MM.1S (cell line): ENCODE measurements at regions not wholly inside any gene's neighbourhood (a gene's known extent, or its start where the extent isn't known, plus 50 kb on each side); places are given as distances from the start of the nearest gene placed in this dataset.

Source experiments
- DNase-seq: peaks from one replicate; pipeline ENCODE4 v3.0.0-alpha.2; 2015
- H2AFZ ChIP-seq: fragments of 300-600 bp; sonication (generic); 2 replicates; pipeline ENCODE4 v1.6.0; 2016; ENCODE audit warnings: antibody characterized with exemption, low read length
- H3F3A ChIP-seq: fragments of 300-600 bp; sonication (generic); 2 replicates; pipeline ENCODE4 v1.6.1; 2016; ENCODE audit warnings: mild to moderate bottlenecking, antibody characterized with exemption, low read length, moderate library complexity, mixed read lengths; ENCODE audit not compliant: insufficient read depth
- H3K27ac ChIP-seq: fragments of 300-600 bp; sonication (generic); 2 replicates; pipeline ENCODE4 v1.5.1; 2016; ENCODE audit warnings: mild to moderate bottlenecking, low read length
- H3K27me3 ChIP-seq: fragments of 300-600 bp; sonication (generic); replicated peaks from 2 replicates; pipeline ENCODE4 v1.6.0; 2016; ENCODE audit warnings: low read length; ENCODE audit not compliant: insufficient read depth
- H3K36me3 ChIP-seq: fragments of 300-600 bp; sonication (generic); replicated peaks from 2 replicates; pipeline ENCODE4 v1.6.1; 2016; ENCODE audit warnings: mild to moderate bottlenecking, low read length, mixed read lengths; ENCODE audit not compliant: insufficient read depth
- H3K4me1 ChIP-seq: fragments of 300-600 bp; sonication (generic); 2 replicates; pipeline ENCODE4 v1.6.1; 2016; ENCODE audit warnings: low read length, mixed read lengths
- H3K4me2 ChIP-seq: fragments of 300-600 bp; sonication (generic); 2 replicates; pipeline ENCODE4 v1.6.0; 2016; ENCODE audit warnings: low read depth, low read length
- H3K4me3 ChIP-seq: fragments of 300-600 bp; sonication (generic); 2 replicates; pipeline ENCODE4 v1.5.1; 2016; ENCODE audit warnings: low read length, mixed read lengths
- H3K79me2 ChIP-seq: fragments of 300-600 bp; sonication (generic); 2 replicates; pipeline ENCODE4 v1.6.1; 2016; ENCODE audit warnings: mixed run types, low read length, mixed read lengths
- H3K9ac ChIP-seq: fragments of 300-600 bp; sonication (generic); 2 replicates; pipeline ENCODE4 v1.6.1; 2016; ENCODE audit warnings: low read length, mixed read lengths
- H3K9me2 ChIP-seq: fragments of 300-600 bp; sonication (generic); replicated peaks from 2 replicates; pipeline ENCODE4 v1.6.1; 2016; ENCODE audit warnings: mild to moderate bottlenecking, low read length, mixed read lengths; ENCODE audit not compliant: insufficient read depth
- H3K9me3 ChIP-seq: fragments of 300-600 bp; sonication (generic); replicated peaks from 2 replicates; pipeline ENCODE4 v1.6.1; 2016; ENCODE audit warnings: mild to moderate bottlenecking, low read length, mixed read lengths; ENCODE audit not compliant: insufficient read depth
- H4K20me1 ChIP-seq: fragments of 300-600 bp; sonication (generic); 2 replicates; pipeline ENCODE4 v1.6.1; 2016; ENCODE audit warnings: mild to moderate bottlenecking, low read length, moderate library complexity, mixed read lengths; ENCODE audit not compliant: insufficient read depth
- CTCF ChIP-seq: fragments of 300-600 bp; sonication (generic); IDR thresholded peaks from 2 replicates; pipeline ENCODE4 v1.5.1; 2016; ENCODE audit warnings: antibody characterized with exemption, low read length, mixed read lengths
- EZH2 ChIP-seq: fragments of 300-600 bp; sonication (generic); optimal IDR thresholded peaks from 2 replicates; pipeline ENCODE3; 2017; ENCODE audit warnings: low read depth, mild to moderate bottlenecking, antibody characterized with exemption, low read length, mixed read lengths
- EZH2phosphoT487 ChIP-seq: fragments of 300-600 bp; sonication (generic); IDR thresholded peaks from 2 replicates; pipeline ENCODE4 v1.6.1; 2018; ENCODE audit warnings: antibody characterized with exemption, low read length

- no peak overlapping the region for H3K4me3 ChIP-seq
- no peaks in the 10 kb centered on the region for H3K4me1 ChIP-seq
- H3K36me3 ChIP-seq, result no peaks in the 10 kb centered on the region
- H3K79me2 ChIP-seq, result no peaks in the 10 kb centered on the region
- no peak overlapping the region for H2AFZ ChIP-seq
- DNase-seq, result no peak
- no peak overlapping the region for H3K4me2 ChIP-seq
- no peaks in the 10 kb centered on the region for H3F3A ChIP-seq
- H3K9ac ChIP-seq, result no peak overlapping the region
- H3K27me3 ChIP-seq, result no peaks in the 10 kb centered on the region
- no peaks in the 10 kb centered on the region for H3K9me2 ChIP-seq
- H3K9me3 ChIP-seq, result no peaks in the 10 kb centered on the region
- H3K27ac ChIP-seq, result no peak overlapping the region
- TF ChIP-seq CTCF (no peak), EZH2phosphoT487 (no peak), EZH2 (no peak)
- no peaks in the 10 kb centered on the region for H4K20me1 ChIP-seq
These were observed 459.3 kb upstream of the PRR20A start for GRCh38 chr13:56681404-56681803.

GRCh38 chr13:56687131-56687530 is 453.6 kb upstream of the PRR20A start:
- no peak overlapping the region for H2AFZ ChIP-seq
- DNase-seq, result no peak
- no peaks in the 10 kb centered on the region for H3K4me1 ChIP-seq
- no peaks in the 10 kb centered on the region for H3K79me2 ChIP-seq
- no peaks in the 10 kb centered on the region for H3K9me2 ChIP-seq
- no peak overlapping the region for H3K4me3 ChIP-seq
- H3K27me3 ChIP-seq, result no peaks in the 10 kb centered on the region
- no peak overlapping the region for H3K27ac ChIP-seq
- no peak overlapping the region for H3K4me2 ChIP-seq
- no peaks in the 10 kb centered on the region for H3K9me3 ChIP-seq
- no peaks in the 10 kb centered on the region for H3F3A ChIP-seq
- TF ChIP-seq EZH2 (no peak), CTCF (no peak), EZH2phosphoT487 (no peak)
- no peaks in the 10 kb centered on the region for H3K36me3 ChIP-seq
- H3K9ac ChIP-seq, result no peak overlapping the region
- no peaks in the 10 kb centered on the region for H4K20me1 ChIP-seq

GRCh38 chr13:56697011-56697410 is 443.7 kb upstream of the PRR20A start:
- H4K20me1 ChIP-seq, result no peaks in the 10 kb centered on the region
- no peak overlapping the region for H3K4me3 ChIP-seq
- no peaks in the 10 kb centered on the region for H3K9me3 ChIP-seq
- H3K4me2 ChIP-seq, result no peak overlapping the region
- H3K9ac ChIP-seq, result no peak overlapping the region
- no peaks in the 10 kb centered on the region for H3K79me2 ChIP-seq
- DNase-seq, result no peak
- H3F3A ChIP-seq, result no peaks in the 10 kb centered on the region
- no peak overlapping the region for H3K27ac ChIP-seq
- no peaks in the 10 kb centered on the region for H3K36me3 ChIP-seq
- no peak for TF ChIP-seq CTCF
- TF ChIP-seq EZH2, result no peak
- no peak for TF ChIP-seq EZH2phosphoT487
- no peaks in the 10 kb centered on the region for H3K9me2 ChIP-seq
- H3K27me3 ChIP-seq, result no peaks in the 10 kb centered on the region
- no peaks in the 10 kb centered on the region for H3K4me1 ChIP-seq
- no peak overlapping the region for H2AFZ ChIP-seq
